NCI-H2227 (cell line): ENCODE measurements at regions not wholly inside any gene's neighbourhood (a gene's known extent, or its start where the extent isn't known, plus 50 kb on each side); places are given as distances from the start of the nearest gene placed in this dataset.
A peak's percentile ranks its signal among the peaks of the same experiment; 100 is the strongest.

Source experiments
- DNase-seq: peaks from one replicate; lab custom pipeline; 2025; ENCODE audit not compliant: unreplicated experiment; lab: John Stamatoyannopoulos, UW

- no peak for DNase-seq
These were observed 563.4 kb upstream of the GCFC2 start for GRCh38 chr2:76274160-76274559.

- DNase-seq = no peak
These were observed 559.5 kb upstream of the GCFC2 start for GRCh38 chr2:76270096-76270710.

DNA sequence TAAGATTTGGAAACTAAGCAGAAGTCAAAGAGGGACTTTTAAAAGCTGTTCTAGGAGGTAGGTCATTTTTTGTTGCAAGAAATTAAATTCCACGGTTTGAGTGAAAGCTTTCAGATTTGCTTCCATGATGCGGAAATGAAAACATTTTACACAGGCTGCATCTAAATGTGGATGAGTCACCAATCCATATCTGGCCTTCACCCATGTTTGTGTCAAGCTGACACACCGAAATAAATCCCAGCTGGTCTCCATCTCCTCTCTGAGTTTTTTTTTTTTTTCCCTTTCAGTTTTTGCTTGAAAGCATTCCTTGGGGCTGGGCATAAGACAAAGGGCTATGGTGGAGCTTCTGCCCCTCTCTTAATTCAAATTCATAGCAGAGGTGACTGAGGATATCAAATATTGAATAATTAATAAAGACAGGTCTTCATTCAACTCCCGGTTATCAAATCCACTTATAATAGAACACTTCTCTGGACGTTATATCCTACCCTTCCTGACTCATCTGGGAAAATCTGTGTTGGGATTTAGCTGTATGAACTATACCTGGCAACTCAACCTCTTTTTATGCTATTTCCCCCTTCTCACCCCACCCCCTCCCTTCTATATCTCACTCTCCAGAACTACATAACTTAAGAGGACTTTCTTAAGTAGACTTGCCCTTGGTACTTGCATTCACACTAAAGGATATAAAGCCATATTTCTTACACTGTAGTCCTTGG lies 558.3 kb upstream of the GCFC2 start:
- no peak for DNase-seq

GRCh38 chr2:76268484-76268883 lies 557.8 kb upstream of the GCFC2 start:
- DNase-seq = no peak

- no peak for DNase-seq
These were observed 547.1 kb upstream of the GCFC2 start for GRCh38 chr2:76257802-76258201.

DNA sequence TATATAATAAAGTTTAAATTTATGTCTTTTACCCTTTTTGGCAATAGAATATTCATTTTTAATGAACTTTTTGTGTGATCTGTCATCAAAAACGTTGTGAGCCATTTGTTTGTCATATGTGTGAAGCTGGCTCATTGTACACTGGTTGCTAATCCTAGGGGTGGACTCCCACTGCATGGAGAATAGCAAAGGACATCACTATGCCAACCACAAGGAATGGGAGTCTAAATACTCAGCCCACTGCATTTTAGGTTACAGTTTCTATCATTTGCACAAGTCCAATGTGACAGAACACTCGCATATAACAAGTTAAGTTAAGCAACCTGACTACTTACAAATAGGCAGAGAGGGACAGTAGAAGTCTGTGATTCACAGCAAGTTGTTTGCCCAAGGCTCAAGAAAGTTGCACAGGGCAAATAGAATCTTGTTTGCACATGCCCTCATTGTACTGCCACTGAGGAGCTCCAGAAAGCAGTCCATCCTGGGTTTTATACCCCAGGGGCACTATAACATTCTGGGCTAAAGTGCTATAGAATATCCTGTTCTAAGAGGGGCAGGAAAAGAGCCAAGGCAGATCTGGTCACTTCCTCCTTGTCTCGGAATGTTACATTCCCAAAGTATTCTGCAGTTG lies 545.9 kb upstream of the GCFC2 start:
- no peak for DNase-seq

GRCh38 chr2:76252704-76253103 lies 542.0 kb upstream of the GCFC2 start:
- no peak for DNase-seq

DNA sequence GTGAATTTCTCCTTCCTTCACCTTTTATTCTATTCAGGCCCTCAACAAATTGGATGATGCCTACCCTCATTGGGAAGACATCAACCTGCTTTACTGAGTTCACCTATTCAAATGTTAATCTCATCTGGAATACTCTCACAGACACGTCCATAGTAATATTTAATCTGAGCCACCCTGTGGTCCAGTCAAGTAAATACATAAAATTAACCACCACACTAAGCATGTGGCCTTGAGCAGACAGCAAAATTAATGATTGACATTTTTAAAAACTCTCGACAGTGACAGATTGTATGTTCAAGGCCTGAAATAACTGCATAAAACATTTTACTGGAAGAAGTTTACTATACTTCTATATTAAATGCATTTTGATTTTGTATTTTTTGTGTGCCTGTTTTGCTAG lies 540.6 kb upstream of the GCFC2 start:
- DNase-seq = no peak

- DNase-seq = no peak
These were observed 536.3 kb upstream of the GCFC2 start for GRCh38 chr2:76247006-76247405.

DNA sequence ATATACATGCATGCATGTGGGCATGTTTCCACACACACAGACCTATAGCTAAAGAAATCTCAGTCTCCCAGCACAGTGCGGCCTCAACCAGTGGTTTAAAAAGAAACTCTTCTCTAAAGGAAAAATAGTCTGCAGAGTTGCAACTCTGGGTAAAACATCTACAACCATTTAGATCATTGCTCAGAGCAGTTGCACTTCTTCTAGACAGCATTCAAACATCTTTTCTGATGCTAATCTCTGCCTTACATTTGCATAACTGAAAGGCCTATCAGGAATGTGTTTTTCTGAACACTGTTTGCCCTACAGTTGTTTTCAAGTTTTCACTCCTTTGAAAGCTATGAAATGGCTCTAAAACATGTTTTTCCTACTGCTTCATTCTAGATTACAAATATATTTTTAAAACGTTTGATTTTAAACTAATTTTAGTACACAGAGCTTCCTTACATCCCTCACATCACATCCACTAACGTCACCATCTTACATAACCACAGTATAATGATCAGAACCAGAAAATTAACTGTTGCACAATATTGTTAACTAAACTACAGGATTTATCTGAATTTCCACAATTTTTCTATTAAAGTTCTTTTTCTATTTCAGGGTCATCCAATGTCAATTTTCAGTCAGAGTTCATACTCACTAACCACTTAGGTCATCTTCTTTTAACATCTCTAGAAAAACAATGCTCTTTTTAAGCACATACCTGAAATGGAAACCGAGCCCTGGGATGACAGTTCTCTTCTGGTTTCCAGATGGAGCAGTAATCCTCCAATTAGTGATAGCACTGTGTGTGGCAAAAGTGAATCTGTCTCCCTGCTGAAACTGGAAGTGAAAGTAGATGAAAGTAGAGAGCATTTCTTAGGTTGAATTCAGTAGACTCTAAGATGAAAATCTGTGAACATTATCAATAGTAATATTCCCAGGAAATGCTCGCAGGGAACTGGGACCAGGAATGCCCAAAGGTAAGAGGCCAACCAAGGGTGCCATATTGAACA lies 501.6 kb upstream of the GCFC2 start:
- DNase-seq = no peak

DNA sequence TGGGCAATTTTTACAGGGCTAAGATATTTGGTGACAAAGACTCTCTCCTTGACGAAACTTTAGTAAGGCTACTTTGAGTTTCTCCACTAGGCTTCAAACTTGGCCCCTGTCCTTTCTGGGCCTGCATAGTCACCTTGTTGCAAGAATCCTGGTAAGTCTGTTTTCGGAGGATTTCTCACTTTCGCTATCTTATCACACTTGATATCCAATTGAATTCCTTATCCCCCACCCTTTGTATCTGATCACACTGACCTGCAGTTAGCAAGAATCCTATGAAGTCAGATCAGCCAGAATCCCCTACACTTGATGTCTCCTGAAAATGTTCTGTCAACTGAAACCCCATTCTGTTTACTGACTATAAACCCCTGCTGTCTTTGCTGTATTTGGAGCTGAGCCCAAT lies 499.8 kb upstream of the GCFC2 start:
- DNase-seq = no peak

DNA sequence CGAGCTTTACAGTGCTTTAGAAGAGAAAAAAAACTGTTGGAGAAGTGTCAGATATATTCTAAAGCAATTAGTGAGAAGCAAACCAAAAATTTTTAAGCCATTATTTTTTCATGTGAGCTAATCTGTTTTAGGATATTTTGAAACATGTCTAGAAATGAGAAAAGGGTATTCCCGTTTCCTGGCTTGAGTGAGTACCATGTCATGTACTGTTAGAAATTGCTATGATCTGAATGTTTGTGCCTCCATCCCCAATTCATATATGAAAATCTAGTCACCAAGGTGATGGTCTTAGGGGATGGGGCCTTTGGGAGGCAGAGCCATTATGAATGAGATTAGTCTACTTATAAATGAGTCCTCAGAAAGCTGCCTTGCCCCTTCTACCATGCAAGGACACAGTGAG lies 493.3 kb upstream of the GCFC2 start:
- DNase-seq = no peak

- DNase-seq = no peak
These were observed 492.2 kb upstream of the GCFC2 start for GRCh38 chr2:76202866-76203265.

- peak; percentile 69 for DNase-seq
These were observed 487.2 kb upstream of the GCFC2 start for GRCh38 chr2:76197842-76198448.

DNA sequence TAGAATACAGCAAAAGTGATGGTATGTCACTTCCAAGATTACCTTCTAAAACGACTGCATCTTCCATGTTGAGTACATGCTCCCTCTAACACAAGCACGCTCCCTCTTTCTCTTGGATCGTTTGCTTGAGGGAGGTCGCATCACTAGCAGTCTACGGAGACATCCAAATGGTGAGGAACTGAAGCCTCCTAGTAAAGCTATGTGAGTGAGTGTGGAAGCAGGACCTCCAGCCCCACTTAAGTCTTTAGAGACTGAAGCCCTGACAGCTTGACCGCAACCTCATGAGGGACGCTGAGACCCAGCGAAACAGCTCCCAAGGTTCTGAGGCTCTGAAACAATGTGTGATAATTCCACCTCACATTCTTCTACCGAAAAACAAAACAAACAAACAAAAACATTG lies 486.7 kb upstream of the GCFC2 start:
- no peak for DNase-seq

GRCh38 chr2:76194031-76194775 lies 483.5 kb upstream of the GCFC2 start:
- DNase-seq = no peak

DNA sequence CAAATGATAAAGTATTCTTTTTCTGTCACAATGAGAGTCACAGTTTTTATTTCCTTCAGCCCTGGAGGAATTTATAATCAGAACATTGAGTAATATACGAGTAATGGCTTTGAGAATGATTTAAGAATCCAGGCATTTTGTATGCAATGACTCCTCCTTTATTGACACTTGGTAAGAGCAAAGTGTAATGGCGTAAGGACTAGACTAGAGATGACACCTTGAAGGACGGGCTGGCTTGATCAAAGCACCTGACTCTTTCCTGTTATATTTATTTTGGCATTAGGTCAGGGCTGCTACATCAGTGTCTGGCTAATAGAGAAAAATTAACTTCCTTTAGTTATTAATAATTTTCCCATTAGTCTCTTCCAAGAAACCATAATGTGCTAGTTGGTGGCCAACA lies 482.4 kb upstream of the GCFC2 start:
- DNase-seq = no peak

- DNase-seq = no peak
These were observed 477.8 kb upstream of the GCFC2 start for GRCh38 chr2:76188334-76189008.

- no peak for DNase-seq
These were observed 476.7 kb upstream of the GCFC2 start for GRCh38 chr2:76187415-76187814.

DNA sequence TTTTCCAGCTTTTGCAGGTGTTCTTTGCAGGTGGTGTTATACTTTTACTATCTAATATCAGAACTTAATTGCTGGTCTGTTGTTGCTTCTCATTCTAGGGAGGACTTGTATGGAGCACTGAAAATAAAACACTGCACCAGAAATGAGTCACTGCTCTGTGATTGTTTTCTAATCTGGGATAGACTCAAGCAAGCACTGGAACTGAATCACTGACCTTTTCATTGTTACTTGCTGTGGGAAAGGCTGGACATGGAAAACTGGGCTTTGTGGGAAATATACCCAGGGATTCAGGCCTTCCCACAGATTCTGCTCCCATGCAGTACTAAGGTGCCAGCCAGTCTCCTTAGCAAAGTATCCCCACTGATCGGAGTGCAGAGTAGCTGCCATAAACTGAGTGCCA lies 470.0 kb upstream of the GCFC2 start:
- DNase-seq = no peak
